Activated CD8-positive, alpha-beta memory T cell treated with anti-CD3 and anti-CD28 coated beads for 48 hours (primary cell): ENCODE measurements at regions not wholly inside any gene's neighbourhood (a gene's known extent, or its start where the extent isn't known, plus 50 kb on each side); places are given as distances from the start of the nearest gene placed in this dataset.
"Not testable (repeated sequence)": the region's sequence is repeated elsewhere in the genome, so short reads cannot be mapped to it uniquely, and the experiment has no call there.

ENCODE experiments used
- DNase-seq, 3 experiments: peaks; one replicate each; pipeline ENCODE4 v3.0.0-alpha.2; 2020; ENCODE audit warnings: low read depth in 2 of 3, low spot score in 2 of 3

DNA sequence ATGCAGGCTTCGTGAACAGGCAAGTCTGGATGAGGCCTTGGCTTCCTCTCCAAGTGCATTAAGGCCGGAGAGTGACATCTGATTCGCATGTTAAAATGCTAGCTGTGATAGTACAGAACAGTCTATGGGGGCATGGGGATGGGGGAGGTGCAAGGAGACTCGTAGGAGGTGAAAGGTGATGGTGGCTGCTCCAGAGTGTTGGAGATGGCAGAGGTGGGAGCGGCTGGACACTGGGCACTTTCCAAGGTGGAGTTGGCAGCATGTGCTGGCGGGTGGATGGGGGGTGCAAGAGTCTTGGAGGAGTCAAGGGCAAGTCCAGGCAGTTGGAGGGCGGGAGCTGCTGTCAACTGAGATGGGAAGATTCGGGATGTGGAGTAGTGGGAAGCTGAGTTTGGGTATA is 350.9 kb upstream of the TNRC6C start:
- no peak for DNase-seq

DNA sequence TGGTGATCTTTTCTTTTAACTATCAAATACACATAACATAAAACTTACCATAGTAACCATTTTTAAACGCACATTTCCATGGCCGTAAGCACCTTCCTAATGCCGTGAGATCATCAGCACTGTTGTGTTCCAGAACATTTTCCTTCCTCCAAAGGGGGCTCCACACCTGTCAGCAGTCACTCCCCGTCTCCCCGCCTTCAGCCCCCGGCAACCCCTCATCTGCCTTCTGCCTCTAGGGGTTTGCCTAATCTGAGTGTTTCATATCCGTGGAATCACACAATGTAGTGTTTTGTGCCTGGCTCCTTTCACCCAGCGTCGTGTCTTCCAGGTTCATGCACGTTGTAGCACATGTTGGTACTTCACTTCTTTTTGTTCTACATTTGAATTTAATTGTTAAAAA is 350.1 kb upstream of the TNRC6C start:
- no peak for DNase-seq

DNA sequence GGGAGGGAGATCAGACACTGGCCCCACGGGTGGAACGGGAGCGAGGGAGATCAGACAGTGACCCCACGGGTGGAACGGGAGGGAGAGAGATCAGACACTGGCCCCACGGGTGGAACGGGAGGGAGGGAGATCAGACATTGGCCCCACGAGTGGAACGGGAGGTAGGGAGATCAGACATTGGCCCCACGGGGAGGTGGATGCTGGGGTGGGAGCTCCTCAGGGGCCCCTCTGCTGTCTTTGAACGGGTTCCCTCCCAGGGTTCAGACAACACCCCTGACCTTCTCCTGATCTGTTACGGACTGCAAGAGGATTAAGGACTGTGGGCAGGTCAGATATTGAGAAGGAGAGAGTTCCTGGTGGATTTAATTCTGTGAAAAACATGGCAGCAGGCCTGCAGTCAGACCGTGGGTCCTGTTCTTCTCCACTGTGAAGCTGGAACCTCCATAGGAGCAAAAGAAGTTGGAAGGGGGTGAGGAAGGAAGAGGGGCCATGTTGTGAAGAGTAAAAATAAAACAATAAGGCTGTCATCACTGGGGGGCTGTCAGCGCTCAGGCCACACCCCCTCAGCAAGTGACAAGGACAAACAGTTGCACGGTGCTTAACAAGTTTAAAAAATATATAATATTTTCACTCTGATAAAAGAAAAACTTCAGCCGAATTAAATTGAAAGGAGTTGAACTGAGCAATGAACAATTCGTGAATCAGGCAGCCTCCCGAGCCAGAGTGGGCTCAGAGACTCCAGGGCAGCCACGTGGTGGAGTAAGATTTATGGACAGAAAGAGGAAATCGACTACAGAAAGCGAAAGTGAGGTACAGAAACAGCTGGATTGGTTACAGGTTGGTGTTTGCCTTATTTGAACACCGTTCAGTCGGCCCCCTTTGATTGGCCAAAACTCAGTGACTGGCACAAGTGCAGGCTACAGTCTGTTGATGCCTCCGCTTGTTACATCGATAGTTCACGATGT is 348.7 kb upstream of the TNRC6C start:
- peak in 2 of 3 experiments; percentile 17 to 19 for DNase-seq

DNA sequence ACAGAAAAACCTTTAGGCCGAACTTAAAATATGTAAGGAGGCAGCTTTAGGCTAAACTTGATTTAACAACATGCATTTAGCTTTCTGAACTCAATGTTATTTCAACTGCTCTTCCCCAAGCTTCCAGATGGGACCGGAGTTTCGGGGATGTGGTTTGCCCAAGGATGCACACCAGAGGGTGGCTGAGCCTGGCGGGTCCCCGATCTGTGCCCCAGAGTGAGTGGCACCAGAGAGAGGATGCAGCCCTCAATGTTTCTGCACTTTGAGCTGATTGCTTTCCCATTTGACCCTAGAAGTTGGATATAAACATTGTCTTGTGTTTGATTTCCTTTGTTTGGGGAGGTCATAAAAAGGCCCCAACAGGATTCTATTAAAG is 348.0 kb upstream of the TNRC6C start:
- DNase-seq, result no peak

DNA sequence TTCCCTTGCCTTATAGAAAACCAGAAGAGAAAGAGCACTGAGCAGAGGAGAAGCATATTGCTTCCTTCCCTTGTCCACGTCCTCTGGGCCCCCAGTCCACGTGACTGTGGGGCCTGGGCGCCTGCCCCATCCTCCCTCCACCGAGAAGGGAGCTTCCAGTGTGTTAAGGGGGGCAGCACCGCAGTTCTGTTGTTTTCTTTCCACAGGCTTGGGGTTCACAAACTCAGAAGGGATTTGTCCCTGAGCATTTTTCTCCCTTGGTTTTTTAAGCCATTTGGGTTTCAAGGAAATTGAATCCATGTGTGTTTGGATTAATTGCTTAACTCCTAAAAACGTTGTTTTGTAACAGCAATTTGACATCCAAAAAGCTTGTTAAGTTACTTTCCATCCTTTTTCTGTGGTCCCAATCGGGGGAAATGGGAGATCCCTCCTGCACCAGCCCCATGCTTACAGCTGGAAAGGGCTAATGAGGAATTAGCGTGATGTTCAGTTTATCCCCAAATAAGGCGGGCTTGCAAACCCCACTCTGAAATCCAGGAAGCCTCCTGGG is 347.5 kb upstream of the TNRC6C start:
- no peak for DNase-seq

DNA sequence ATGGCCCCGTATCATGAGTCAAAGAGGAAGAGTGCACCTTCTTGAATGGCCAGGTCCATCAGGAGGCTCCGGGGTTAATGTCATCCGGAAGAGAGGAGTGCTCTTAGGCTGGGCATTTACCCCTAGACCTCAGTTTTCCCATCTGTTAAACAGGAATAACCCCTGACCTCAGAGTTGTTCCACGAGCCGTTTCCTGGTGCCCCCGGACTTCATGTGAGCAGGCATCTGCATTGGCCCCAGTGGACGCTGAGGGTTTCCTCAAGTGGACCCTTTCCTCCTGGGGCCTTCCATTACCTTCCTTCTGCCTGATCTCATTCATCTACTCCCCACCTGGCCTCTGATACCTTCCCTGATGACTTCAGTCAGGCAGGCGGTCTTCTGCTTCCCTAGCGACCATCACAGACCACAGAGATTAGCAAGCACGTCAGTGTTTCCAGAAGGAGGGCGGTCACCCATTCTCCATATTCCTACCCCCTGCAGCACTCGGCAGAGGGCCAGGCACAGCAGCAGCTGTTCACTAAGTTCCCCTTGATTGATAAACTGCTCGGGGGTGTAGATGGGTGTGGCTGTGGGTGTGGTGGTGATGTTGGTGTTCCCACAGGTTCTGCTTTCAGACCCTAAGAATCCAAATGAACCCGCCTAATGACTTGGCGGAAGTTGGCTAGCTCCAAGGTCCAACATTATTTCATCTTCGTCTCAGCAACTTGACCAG is 346.6 kb upstream of the TNRC6C start:
- DNase-seq, result no peak

DNA sequence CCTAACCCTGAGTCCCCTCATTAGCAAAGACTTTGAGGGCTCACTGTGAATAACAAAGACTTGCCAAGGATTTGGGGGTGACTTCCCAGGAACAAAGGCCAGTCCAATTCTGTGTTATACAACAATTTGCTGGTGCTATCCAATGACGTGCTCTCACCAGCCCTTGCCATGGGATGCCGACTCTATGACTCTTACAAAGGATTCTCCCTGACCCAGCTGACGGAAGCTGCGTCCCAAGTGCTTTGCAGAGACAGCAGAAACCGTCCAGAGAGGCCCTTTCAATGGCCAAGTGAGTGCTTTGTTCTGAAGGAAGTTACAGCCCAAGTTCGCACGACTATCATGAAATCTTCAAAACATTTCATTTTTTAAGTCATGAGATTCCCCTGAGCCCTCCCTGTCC is 345.3 kb upstream of the TNRC6C start:
- no peak for DNase-seq

DNA sequence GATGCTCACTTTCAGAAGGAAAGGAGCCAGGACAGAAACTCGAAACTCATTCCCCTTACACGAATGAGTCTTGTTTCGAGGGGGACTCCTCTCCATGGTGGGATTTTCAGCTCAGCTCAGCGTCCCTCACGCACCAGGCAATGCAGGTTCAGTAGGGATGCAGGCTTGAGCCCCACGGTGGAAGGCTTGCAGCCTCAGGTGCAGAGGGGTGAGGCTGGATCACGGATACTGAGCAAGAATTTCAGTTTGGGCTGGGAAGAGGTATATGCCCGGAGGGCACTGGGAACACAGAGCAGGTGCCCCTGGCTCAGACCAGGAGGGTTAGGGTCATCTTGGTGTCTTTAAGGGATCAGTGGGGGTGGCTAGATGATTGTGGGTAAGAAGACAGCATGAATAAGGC is 344.9 kb upstream of the TNRC6C start:
- DNase-seq, result no peak

DNA sequence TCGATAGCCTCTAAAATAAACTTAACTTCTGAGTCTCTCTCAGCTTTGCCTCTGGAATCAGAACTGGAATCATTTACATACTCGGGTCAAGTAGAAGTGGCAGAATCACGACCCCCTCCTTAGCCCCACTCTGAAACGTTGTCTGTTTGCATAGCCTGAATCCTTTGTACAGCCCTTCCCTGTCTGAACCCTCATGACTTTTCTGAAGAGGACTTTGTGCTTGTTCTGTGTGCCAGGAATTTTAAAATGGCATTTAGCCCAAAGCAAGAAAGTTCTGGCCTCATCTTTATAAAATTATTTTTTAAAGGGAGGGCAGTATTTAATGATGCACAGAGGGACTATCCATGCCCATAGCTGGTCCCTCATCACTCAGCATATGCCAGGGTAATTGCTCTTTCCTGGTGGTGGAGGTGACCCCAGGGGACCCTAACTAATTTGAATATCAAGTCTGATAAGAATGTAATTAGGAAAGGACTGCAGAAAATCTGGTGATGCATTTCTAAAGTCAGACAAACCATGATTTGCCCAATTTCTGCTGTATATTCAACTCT is 342.7 kb upstream of the TNRC6C start:
- no peak for DNase-seq

DNA sequence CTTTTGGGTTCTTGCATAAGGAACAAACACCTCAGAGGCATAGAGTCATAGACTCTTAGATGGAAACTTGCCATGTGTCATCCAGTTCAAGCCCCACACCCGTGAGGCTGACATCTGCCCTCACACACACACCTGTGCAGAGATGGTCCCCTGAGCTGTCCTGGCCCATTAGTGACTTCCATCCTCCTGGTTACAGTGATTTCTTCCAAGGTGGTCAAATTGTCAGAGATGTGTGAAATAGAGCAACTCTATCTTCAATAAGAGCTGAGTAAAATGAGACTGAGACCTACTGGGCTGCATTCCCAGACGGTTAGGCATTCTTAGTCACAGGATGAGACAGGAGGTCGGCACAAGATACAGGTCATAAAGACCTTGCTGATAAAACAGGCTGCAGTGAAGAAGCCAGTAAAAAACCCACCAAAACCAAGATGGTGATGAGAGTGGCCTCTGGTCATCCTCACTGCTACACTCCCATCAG is 342.2 kb upstream of the TNRC6C start:
- no peak for DNase-seq

DNA sequence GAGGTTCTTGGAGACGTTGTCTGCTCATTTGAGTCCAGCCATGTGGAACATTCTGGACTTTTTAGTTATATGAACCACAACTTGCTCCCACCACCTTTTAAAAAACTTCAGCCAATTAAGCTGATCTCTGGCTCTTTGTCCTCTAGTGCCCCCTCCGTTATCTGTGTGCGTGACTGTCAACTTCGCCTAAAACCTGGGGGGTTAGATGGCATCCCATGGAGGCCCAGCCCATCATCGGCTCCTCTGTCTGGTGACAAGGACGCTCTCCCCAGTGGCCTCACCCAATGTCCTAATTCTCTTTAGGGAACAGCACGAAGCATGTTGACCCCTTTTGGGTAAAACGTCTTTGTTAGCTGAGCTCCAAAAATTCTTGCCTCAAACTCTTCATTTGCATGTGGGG is 341.0 kb upstream of the TNRC6C start:
- no peak for DNase-seq

DNA sequence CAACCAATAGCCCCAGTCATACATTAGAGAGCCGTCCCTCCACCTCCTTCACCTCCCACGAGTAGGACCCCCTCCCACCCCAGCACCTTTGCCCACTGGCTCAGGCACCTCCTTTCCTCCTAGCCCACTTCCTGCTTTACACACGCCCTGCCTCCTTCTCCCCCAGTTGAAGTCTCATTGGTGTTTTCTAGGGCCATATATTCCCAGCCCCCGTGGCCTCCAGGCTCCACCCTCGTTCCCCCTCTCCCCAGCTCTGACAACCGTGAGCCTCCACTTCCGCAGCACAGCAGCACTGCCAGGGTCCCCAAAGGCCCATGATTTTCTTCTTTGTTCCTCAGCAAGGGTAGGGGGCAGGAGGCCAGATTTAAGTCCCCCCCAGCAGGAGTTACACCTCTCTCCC is 340.3 kb upstream of the TNRC6C start:
- no peak for DNase-seq

DNA sequence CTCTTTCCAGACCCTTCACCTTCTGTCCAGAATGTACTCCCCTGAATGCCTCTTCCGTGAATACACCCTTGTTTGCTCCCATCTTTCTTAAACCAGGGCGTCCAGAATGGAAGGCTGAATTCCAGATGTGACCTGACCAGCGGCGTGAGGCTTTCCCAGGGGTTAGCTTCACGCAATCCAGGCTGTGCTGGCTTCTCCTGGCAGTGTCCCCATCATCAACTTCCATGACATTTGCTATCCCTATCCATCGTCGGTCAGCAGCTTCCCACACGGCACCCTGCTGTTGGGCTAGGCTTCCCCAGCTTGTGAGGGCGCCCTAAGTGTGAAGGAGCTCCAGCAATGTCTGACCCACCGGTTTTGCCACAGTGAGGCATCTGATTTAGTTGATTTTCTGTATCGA is 339.8 kb upstream of the TNRC6C start:
- no peak for DNase-seq

DNA sequence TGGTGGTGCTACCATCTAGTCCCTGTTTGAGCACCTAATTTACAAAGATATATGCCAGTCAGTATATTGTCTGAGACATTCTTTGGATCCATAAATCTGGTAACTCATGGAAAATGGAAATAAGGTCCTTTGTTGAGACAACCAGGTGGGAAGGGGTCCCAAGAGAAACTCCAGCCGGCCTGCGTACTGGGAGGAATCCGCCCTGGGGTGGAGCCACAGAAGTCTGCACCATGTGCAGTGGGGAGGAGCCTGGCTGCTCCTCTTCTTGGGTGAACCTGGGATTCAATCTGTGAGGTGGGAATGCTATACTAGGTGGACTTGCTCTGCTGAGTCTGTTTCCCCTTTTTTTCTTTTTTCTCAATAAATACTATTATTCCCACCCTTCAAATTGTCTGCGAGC is 339.2 kb upstream of the TNRC6C start:
- no peak for DNase-seq

DNA sequence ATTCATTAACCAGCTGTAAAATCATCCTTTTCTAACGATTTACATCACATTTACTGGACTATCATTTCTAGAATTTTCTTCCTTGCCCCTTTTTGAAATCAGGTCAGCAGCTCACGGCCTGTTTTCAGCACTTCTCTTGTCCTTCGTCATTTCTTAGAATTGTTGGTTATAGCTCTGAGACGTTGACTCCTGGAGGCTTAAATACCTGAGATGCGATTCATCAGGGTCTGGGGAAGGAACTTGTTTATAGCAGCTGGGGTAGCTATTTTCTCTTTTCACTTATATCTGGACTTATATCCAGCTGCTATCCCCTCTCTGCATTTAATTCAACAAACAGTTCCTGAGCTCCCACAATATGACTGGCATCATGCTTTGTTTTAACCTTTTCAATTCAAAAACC is 338.7 kb upstream of the TNRC6C start:
- no peak for DNase-seq

DNA sequence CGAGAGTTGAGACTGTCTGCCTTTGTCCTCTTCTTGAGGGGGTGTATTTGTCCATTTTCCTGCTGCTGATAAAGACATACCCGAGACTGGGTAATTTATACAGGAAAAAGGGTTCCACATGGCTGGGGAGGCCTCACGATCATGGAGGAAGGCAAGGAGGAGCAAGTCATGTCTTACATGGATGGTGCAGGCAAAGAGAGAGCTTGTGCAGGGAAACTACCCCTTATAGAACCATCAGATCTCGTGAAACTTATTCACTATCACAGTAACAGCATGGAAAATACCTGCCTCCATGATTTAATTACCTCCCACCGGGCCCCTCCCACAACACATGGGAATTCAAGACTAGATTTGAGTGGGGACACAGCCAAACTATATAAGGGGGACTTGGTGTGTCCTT is 338.2 kb upstream of the TNRC6C start:
- DNase-seq, result no peak

DNA sequence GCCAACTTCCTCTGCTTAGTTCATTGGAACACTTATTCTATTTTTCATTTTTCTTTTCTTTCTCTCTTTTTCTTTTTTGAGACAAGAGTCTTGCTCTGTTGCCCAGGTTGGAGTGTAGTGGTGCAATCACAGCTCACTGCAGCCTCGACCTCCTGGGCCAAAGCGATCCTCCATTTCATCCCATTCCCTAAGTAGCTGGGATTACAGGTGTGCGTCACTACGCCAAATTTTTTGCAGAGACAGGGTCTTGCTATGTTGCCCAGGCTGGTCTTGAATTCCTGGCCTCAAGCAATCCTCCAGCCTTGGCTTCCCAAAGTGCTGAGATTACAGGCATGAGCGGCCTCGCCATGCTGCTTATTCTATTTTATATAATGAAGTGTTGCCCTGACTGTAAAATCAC is 336.4 kb upstream of the TNRC6C start:
- DNase-seq, result not testable (repeated sequence)

DNA sequence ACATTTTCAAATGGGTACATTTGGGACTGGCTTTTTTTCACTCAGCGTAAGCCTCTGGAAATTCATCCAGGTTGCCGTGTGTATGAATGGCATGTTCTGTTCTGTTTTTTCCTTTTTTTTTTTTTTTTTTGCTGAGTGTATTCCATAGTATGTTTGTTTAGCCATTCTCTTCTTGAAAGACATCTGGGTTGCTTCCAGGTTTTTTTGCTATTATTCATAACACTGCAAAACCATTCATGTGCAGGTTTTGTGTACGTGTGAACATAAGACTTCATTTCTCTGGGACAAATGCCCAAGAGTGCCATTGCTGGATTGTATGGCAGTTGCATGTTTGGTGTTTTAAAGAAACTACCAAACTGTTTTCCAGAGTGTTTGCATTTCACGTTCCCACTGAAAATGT is 335.9 kb upstream of the TNRC6C start:
- DNase-seq, result no peak

DNA sequence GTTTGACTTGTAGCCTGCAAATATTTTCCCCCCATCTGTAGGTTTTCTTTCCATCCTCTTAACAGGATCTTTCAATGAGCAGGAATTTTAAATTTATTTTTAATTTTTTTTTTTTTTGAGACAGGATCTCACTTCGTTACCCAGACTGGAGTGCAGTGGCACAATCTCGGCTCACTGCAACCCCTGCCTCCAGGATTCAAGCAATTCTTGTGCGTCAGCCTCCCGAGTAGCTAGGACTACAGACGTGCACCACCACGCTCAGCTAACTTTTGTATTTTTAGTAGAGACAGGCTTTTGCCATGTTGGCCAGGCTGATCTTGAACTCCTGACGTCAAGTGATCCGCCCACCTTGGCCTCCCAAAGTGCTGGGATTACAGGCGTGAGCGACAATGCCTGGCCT is 335.2 kb upstream of the TNRC6C start:
- not testable (repeated sequence) for DNase-seq

DNA sequence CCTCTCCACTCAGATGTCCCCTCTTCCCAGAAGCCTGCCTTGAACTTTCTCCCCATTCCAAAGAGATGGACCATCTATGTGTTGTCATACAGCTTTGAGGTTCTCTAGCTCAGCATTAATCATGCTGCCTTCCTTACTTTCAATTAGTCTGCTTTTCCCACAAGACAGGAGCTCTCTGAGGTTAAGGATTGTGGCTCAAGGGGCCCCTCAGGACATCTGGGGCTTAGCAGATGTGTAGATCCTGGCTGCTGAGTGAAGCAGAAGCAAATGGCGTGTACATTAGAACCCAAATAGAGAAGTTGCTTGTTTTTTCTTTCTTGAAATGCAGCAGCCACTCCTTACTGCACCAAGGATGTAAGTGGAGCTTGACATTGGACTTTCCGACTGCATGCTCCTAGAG is 330.5 kb upstream of the TNRC6C start:
- DNase-seq, result no peak

DNA sequence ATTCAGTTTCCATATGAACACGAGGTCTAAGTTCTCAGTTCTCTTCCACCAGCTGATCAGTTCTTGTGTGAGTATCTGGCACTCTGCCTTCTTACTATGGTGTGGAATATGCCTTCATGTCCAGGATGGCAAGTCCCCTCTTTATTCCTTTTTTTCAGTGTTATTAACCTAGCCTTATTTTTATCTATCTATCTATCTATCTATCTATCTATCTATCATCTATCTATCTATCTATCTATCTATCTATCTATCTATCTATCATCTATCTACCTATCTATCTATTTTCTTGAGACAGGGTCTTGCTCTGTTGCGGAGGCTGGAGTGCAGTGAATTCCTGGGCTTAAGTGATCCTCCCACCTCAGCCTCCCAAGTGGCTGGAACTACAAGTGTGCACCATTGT is 329.2 kb upstream of the TNRC6C start:
- DNase-seq, result not testable (repeated sequence)

DNA sequence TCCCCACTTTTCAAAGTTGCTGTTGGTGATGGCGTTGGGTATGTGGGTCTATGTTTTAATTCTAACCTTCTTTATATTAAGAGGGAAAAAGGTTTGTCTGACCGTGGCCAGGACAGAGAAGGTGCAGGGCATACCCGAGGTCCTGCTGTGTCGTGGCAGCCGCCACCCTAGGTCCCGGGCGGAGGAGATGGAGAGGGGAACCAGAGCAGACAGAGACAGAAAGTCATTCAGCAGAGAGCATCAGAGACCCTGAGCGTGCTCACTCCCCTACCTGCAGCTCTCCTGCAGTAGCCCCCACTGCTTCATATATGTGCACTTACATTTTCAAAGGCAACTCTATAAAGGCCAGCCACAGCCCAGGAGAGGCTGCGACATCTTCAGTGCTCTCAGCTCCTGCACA is 327.2 kb upstream of the TNRC6C start:
- no peak for DNase-seq
